ENCODE measurements at regions not wholly inside any gene's neighbourhood (a gene's known extent, or its start where the extent isn't known, plus 50 kb on each side); places are given as distances from the start of the nearest gene placed in this dataset.
A peak's percentile ranks its signal among the peaks of the same experiment; 100 is the strongest.
"Not testable (repeated sequence)": the region's sequence is repeated elsewhere in the genome, so short reads cannot be mapped to it uniquely, and the experiment has no call there.

GRCh38 chr20:26205350-26205749 is 508.7 kb upstream of the ZNF337 start:
- TF ChIP-seq, protein P1, sequence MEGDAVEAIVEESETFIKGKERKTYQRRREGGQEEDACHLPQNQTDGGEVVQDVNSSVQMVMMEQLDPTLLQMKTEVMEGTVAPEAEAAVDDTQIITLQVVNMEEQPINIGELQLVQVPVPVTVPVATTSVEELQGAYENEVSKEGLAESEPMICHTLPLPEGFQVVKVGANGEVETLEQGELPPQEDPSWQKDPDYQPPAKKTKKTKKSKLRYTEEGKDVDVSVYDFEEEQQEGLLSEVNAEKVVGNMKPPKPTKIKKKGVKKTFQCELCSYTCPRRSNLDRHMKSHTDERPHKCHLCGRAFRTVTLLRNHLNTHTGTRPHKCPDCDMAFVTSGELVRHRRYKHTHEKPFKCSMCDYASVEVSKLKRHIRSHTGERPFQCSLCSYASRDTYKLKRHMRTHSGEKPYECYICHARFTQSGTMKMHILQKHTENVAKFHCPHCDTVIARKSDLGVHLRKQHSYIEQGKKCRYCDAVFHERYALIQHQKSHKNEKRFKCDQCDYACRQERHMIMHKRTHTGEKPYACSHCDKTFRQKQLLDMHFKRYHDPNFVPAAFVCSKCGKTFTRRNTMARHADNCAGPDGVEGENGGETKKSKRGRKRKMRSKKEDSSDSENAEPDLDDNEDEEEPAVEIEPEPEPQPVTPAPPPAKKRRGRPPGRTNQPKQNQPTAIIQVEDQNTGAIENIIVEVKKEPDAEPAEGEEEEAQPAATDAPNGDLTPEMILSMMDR (conservative IDR thresholded peaks at IDR 0.05; ENCODE audit: low read depth, low read length), result no peak
- DNase-seq (ENCODE audit: low read depth), result no peak
- H3K4me3 ChIP-seq (ENCODE audit: low read depth, low read length), result no peak overlapping the region

GRCh38 chr20:26201026-26201425 is 504.4 kb upstream of the ZNF337 start:
- not testable (repeated sequence) for H3K4me3 ChIP-seq (ENCODE audit: low read depth, low read length); DNase-seq (ENCODE audit: low read depth)

GRCh38 chr20:26187329-26187728 is 490.7 kb upstream of the ZNF337 start:
- DNase-seq (ENCODE audit: low read depth); H3K4me3 ChIP-seq (ENCODE audit: low read depth, low read length): not testable (repeated sequence)

DNA sequence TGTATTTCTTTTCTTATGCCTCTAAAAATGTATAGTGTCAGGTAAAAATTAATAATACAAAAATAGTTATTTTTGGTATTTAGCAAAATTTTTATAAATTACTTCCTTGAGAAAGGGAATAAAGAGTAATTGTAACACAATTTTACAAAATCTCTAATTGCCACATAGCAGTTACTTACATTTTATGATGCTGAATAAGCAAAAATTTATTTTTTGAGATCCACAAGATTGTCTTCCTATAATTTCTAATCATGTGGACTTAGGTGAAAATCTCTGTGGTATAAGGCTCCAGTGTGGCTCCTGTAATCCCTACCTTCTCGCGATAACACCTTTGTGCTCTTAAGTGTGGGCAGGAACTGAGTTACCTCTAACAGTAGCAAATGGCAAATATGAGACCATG is 487.1 kb upstream of the ZNF337 start:
- DNase-seq (ENCODE audit: low read depth), result not testable (repeated sequence)

GRCh38 chr20:26181364-26181763 is 484.7 kb upstream of the ZNF337 start:
- not testable (repeated sequence) for DNase-seq (ENCODE audit: low read depth)

More for the DNA sequence above, 487.1 kb upstream of the ZNF337 start:
- H3K4me3 ChIP-seq (ENCODE audit: low read depth, low read length), result not testable (repeated sequence)

GRCh38 chr20:26171875-26172274 is 475.2 kb upstream of the ZNF337 start:
- not testable (repeated sequence) for DNase-seq (ENCODE audit: low read depth); H3K4me3 ChIP-seq (ENCODE audit: low read depth, low read length)

More at GRCh38 chr20:26181364-26181763, 484.7 kb upstream of the ZNF337 start:
- not testable (repeated sequence) for H3K4me3 ChIP-seq (ENCODE audit: low read depth, low read length)

DNA sequence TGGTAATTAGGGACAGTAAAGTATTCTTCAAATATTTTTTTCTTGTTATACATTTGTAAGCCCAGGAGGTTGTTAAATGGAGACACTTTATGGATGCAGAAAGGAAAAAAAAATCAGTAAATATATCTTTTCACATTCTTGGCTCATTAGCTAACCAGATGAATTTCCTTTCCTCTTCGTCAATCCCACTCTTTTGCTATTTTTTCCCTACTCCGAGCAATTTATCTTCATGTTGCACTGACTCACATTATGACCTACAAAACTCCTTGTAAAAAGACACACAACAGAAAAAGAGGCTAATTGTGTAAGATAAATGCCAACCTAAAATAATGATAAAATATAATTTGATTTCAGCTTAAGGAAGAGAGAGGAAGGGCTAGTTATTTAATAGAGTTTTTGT is 472.9 kb upstream of the ZNF337 start:
- TF ChIP-seq, protein P1 (conservative IDR thresholded peaks at IDR 0.05; ENCODE audit: low read depth, low read length), result no peak
- no peak for DNase-seq (ENCODE audit: low read depth)
- no peak overlapping the region for H3K4me3 ChIP-seq (ENCODE audit: low read depth, low read length)

DNA sequence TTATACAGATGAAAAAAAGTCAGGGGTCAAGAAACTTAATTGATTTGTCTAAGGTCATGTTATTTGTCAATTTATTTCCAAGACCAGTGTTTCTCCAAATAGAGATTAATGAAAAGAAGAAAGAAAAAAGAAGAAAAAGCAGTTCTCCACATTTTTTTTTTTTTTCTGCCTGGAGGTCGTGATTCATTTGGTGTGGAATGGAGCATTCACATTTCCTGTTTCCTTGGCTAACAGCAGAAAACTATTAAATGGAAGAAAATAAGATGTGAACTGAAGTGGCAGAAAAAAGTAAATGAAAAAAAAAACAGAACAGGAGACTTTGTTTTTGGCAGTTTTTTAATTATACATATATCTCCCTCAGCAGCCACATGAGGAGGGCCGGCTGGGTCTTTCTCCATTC is 470.8 kb upstream of the ZNF337 start:
- TF ChIP-seq, protein P1 (conservative IDR thresholded peaks at IDR 0.05; ENCODE audit: low read depth, low read length), result no peak
- no peak overlapping the region for H3K4me3 ChIP-seq (ENCODE audit: low read depth, low read length)
- no peak for DNase-seq (ENCODE audit: low read depth)

DNA sequence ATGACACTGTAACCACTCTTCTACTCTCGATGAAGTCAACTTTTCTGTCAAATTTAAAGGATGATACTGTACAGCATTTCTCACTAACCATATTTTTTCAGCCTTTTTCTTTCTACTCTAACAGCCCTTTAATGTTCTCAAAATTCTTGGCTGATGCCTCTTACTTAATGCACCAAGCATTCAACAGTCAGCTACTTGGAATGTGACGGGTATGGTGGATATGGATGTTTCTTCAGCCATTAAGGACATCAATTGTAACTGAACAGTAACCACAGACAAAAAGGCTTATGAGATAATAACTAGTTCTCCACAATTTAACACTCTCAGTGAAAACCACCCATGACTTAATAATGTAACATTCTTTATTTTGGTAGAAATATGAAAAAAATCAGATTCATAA is 467.2 kb upstream of the ZNF337 start:
- peak; percentile 15 for DNase-seq (ENCODE audit: low read depth)
- no peak overlapping the region for H3K4me3 ChIP-seq (ENCODE audit: low read depth, low read length)
- TF ChIP-seq, protein P1 (conservative IDR thresholded peaks at IDR 0.05; ENCODE audit: low read depth, low read length), result no peak

DNA sequence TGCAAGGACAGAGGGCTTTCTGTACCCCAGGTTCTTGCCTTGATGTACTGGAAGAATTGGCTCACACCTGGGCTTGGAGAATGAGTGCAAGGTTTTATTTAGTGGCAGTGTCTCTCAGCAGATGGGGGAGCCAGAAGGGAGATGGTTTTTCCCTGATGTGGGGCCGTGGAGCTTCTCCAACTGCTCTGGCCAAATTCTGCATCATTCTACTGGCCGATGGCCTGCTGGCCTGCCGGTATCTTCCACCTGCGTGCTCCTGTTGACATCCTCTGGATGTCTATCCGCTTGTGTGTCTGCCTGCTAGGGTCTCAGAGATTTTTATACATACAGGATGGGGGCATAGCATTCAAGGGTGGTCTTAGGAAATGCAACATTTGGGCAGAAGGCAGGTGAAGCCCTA is 466.5 kb upstream of the ZNF337 start:
- DNase-seq (ENCODE audit: low read depth); H3K4me3 ChIP-seq (ENCODE audit: low read depth, low read length): not testable (repeated sequence)

- not testable (repeated sequence) for DNase-seq (ENCODE audit: low read depth); H3K4me3 ChIP-seq (ENCODE audit: low read depth, low read length)
Measured at GRCh38 chr20:26161741-26162140, 465.1 kb upstream of the ZNF337 start.

DNA sequence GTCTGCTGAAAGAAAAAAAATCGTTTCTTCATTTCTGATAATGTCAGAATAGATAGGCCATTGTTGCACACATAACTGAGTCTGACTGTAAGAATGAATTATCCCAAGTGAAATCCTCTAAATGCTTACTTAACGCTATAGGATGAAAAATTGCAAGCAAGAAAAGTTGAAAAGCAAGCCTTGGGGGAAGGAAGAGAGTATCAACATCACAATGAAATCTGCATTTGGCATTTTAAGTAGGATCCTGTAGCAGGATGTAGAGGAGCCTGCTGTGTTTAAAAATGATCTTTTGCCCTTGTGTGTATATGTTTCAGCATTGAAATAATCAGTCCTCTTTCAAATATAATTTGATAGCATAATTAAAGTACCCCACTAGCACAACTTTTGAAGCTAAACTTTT is 464.3 kb upstream of the ZNF337 start:
- not testable (repeated sequence) for DNase-seq (ENCODE audit: low read depth); H3K4me3 ChIP-seq (ENCODE audit: low read depth, low read length)
